ENCODE measurements at regions not wholly inside any gene's neighbourhood (a gene's known extent, or its start where the extent isn't known, plus 50 kb on each side); places are given as distances from the start of the nearest gene placed in this dataset.

GRCh38 chr1:213622365-213623063, 365.3 kb upstream of the PROX1 start:
- TF ChIP-seq POLR2A (IDR thresholded peaks at IDR 0.05) (no peak), CTCF (IDR thresholded peaks at IDR 0.05) (no peak)
